HFF-Myc (cell line): ENCODE measurements at regions not wholly inside any gene's neighbourhood (a gene's known extent, or its start where the extent isn't known, plus 50 kb on each side); places are given as distances from the start of the nearest gene placed in this dataset.

Experiments
- DNase-seq: peaks from one replicate; pipeline ENCODE4 v3.0.0-alpha.2; 2011; ENCODE audit warnings: low read depth; ENCODE audit errors: extremely low read depth
- H3K4me3 ChIP-seq: replicated peaks from 2 replicates; pipeline ENCODE4 v1.5.1; 2011; ENCODE audit warnings: low read depth, mild to moderate bottlenecking, control low read depth, low read length
- TF ChIP-seq, protein P1 (sequence below): IDR thresholded peaks from 2 replicates; pipeline ENCODE4 v1.5.1; 2012; ENCODE audit warnings: mild to moderate bottlenecking, low read depth, low read length, control low read depth; ENCODE audit errors: missing control alignments

DNA sequence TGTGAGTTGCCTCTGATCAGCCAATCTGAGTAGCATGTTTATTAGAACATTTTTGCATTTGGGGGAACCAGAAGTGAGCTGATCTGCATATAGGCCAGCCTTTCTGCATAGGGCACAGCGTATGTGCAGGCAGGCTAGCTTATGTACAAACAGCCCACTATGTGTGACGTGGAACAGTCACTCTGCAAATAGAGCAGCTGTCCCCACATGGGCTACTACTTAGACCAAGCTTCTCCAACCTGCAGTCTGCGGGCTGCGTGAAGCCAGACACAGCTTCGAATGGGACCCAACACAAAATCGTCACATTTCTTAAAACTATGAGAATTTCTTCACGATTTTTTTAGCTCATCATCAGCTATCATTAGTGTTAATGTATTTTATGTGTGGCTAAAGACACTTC is 134.1 kb upstream of the FAM20C start:
- TF ChIP-seq, protein P1, sequence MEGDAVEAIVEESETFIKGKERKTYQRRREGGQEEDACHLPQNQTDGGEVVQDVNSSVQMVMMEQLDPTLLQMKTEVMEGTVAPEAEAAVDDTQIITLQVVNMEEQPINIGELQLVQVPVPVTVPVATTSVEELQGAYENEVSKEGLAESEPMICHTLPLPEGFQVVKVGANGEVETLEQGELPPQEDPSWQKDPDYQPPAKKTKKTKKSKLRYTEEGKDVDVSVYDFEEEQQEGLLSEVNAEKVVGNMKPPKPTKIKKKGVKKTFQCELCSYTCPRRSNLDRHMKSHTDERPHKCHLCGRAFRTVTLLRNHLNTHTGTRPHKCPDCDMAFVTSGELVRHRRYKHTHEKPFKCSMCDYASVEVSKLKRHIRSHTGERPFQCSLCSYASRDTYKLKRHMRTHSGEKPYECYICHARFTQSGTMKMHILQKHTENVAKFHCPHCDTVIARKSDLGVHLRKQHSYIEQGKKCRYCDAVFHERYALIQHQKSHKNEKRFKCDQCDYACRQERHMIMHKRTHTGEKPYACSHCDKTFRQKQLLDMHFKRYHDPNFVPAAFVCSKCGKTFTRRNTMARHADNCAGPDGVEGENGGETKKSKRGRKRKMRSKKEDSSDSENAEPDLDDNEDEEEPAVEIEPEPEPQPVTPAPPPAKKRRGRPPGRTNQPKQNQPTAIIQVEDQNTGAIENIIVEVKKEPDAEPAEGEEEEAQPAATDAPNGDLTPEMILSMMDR = no peak

DNA sequence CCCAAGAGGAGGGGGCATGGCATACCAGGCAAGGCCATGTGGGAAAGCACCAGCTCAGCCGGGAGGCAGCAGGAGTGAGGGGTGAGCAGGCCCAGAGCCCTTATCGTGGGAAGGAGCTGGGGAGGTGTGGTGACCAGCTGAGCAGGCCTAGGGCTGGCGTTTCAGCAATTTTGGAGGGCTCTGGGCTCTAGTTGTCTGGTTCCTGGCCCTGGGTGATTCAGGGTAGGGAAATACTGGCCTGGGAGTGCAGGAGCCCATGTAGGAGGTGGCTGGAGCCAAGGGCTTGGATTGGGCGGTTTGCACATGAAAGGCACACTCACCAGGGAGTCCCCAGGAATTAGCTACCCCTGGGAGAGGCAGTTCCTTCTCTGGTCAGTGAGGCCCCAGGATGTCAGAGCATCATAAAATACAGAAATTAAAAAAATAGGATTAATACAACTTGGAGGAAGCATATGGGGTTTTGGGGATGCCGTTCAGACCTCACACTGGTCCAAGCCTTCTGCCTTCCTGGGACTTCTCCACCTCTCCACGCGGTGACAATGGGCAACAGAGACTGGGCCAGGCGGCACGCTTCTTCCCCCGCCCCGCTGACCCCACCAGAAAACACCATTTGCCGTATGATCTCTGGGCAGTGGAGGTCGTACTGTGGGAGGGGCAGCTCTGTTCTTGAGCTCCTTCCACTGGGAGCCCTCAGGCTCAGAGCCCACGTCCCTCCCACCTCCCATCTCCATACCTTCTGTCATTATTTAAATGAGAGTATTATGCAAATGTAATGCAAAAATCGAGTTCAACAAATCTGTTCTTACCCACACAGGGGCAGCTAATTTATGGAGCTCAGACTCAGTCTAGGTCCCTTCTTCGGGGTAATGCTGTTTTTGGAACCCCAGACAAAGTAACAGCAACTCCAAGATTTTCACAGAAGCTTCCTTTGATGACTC is 133.0 kb upstream of the FAM20C start:
- H3K4me3 ChIP-seq = no peak overlapping the region
- no peak for DNase-seq
- TF ChIP-seq, protein P1 = no peak

More for the DNA sequence above, 134.1 kb upstream of the FAM20C start:
- DNase-seq = no peak
- no peak overlapping the region for H3K4me3 ChIP-seq

DNA sequence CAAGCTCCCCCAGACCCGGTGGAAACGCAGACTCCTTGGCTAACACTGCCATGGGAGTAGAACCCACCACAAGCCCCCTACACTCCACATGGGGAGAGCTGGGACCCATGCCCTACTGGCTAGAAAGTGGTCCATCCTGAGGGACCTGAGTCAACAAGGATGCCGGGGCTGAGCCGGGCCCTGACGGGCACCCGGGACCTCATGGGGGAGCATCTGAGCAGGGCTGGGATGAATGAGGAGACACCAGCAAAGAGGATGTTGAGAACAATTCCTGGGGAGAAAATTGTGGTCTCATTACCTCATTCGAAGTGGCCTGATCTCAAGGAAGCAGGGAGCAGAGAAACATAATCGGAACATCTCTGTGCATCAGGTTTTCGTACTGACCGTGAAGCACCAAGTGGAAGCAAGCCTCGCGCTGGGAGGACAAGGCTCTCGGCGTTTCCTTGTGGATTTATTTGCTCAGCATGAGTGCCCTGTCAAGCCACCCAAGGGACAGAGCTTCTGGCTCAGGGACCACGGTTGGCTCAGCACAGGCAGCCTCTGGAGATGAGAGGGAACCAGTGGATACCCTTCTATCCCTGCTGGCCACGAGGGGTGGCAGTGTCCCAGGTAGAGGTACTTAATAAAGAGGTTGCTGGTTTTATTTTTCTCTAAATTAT is 132.2 kb upstream of the FAM20C start:
- no peak for DNase-seq
- H3K4me3 ChIP-seq = no peak overlapping the region
- TF ChIP-seq, protein P1 = no peak

DNA sequence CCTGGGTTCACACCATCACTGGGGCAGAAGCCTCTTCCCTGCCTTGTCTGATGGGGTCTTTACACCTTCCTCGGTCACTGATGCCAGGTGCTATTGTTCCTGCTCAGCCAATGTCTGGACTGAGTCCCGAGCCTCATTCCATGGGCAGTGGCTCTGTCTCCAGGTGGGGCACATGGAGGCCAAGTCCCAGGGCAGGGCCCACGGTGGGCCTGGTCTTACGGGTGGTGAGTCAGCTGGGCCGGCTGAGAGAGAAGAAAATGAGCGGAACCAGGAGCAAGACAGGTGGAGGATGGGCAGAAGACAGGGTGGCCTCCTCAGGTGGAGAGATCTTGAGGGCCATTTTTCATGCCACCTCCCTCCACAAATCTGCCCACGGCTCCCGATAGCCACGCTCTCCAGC is 131.7 kb upstream of the FAM20C start:
- no peak for DNase-seq
- no peak overlapping the region for H3K4me3 ChIP-seq
- TF ChIP-seq, protein P1 = no peak

DNA sequence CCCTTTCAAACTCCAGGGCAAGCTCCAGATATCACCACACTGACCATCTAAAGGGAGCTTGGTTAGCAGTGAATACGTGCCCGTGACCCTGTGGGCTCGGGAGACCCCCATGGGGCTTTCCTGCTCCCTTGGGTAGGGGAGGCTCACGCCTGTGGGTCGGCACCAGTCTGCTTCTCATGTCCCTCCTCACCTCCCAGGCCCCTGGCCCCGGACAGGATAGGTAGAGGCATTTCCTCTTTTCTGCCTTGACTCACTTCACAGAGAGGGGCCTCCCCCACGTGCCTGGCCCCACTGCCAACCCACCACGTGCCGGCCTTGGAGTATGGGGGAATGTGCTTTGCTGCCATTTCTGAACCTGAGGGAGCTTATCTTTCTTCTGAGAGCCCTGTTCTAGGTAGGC is 131.3 kb upstream of the FAM20C start:
- H3K4me3 ChIP-seq = no peak overlapping the region
- TF ChIP-seq, protein P1 = no peak
- DNase-seq = no peak

DNA sequence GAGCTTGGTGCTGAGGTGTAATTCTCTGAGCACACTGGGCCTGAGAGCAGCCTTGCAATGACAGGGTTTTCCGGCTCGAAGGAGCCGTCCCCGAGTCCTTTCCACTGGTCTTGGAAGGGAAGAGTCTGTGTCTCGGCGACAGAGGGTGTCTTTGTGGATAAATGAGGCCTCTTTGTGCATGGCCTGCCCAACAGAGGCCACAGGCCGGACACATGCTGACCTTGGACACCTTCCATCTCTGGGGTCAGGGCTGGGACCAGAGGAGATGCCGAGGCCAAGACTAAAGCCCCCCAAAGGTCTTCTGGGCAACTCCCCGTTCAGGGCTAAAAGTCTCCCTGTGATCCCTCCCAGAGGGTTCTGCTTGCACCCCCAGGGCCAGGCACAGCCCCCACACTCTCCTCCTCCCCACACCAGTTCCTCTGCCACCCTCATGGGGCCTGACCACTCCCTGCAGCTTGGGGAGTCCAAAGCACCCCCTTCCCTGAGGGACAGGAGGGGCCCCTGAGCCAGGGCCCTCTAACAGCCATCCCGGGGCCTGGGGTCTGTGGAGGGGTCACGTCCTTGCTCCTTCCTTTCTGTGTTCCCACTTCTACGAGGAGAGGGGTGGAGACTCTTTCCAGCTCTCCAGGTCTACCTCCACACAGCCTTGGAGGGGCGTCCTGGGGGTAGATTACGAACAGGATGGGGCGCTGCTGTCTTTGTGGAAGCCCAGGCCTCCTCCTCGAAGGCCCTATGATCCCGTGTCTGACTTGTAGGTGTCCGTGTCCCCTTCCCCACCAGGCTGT is 130.6 kb upstream of the FAM20C start:
- DNase-seq = no peak
- TF ChIP-seq, protein P1 = no peak
- no peak overlapping the region for H3K4me3 ChIP-seq
